GM12873 (cell line): ENCODE measurements at regions not wholly inside any gene's neighbourhood (a gene's known extent, or its start where the extent isn't known, plus 50 kb on each side); places are given as distances from the start of the nearest gene placed in this dataset.
A peak's percentile ranks its signal among the peaks of the same experiment; 100 is the strongest.

Experiments
- TF ChIP-seq, protein P1 (sequence below): IDR thresholded peaks from 2 replicates; pipeline ENCODE4 v1.5.1; 2012; ENCODE audit warnings: low read depth, mild to moderate bottlenecking, moderate library complexity, low read length, control low read depth; ENCODE audit not compliant: insufficient read depth; ENCODE audit errors: missing control alignments

DNA sequence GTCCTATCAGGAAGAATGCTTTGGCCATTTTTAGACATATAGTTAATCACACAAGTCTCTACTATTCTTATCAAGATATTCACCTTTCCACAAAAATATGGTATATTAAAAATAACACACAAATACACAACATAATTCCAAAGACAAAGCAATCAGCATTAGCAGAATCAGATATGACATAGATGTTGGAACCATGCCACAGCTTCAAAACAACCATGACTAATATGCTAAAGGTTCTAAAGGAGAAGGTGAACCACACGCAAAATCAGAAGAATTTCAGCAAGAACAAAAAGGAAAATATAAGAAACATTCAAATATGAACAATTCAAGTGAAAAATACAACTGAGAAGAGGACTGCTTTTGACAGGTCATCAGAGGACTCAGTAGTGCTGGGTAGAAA is 670.2 kb upstream of the SORCS1 start:
- TF ChIP-seq, protein P1, sequence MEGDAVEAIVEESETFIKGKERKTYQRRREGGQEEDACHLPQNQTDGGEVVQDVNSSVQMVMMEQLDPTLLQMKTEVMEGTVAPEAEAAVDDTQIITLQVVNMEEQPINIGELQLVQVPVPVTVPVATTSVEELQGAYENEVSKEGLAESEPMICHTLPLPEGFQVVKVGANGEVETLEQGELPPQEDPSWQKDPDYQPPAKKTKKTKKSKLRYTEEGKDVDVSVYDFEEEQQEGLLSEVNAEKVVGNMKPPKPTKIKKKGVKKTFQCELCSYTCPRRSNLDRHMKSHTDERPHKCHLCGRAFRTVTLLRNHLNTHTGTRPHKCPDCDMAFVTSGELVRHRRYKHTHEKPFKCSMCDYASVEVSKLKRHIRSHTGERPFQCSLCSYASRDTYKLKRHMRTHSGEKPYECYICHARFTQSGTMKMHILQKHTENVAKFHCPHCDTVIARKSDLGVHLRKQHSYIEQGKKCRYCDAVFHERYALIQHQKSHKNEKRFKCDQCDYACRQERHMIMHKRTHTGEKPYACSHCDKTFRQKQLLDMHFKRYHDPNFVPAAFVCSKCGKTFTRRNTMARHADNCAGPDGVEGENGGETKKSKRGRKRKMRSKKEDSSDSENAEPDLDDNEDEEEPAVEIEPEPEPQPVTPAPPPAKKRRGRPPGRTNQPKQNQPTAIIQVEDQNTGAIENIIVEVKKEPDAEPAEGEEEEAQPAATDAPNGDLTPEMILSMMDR: no peak

DNA sequence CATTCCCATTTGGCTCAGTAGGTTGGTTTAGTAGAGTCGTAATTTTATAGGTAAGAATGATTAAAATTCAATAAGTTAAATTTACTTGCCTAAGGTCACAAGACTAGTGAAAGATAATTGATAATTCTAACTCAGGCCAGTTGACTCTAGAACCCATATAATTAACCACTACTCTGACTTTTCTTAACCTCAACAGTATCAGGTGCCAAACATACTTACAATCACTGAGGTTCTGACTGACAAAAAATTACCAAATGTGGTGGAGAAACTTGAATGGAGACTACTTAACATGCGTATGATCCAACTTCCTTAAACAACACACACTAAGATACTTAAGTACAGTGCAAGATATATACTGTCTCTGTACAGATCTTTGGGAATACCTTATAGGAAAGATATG is 667.3 kb upstream of the SORCS1 start:
- TF ChIP-seq, protein P1: no peak

DNA sequence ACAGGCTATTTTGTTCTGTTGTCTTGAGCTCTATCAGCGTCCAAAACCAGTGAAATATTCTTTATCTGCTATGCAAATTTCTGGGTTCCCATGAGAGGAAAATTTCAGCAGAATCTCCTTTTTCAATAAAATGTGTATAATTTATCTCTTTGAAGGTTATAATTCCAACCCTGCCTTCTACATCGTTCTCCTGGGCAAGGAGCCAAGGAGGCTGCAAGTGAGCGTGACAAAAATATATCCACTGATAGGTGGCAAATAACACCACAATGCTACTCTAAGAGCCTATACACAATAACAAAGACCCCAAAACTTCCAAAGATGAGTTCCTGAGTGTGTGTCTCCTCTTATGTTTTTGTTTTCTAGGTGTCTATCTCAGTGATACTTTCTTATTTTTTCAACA is 664.7 kb upstream of the SORCS1 start:
- TF ChIP-seq, protein P1: no peak

DNA sequence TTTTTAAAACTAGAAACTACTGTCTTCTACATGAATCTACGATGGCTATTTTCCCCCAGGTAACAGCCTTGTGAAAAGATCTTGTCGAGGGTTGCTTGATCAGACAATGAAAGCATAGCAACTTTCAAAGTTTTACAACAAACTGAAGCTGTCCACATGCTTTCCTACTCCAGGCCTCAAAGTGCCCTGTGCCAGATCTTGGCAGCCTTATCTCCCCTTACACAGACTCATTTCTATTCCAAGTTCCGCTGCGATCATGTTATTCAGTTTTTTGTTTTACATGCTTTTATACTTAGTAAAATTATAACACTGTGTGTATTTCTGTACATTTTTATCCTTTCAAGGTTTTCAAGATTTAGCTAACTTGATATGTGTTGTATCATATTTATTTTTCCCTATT is 661.7 kb upstream of the SORCS1 start:
- TF ChIP-seq, protein P1: no peak

DNA sequence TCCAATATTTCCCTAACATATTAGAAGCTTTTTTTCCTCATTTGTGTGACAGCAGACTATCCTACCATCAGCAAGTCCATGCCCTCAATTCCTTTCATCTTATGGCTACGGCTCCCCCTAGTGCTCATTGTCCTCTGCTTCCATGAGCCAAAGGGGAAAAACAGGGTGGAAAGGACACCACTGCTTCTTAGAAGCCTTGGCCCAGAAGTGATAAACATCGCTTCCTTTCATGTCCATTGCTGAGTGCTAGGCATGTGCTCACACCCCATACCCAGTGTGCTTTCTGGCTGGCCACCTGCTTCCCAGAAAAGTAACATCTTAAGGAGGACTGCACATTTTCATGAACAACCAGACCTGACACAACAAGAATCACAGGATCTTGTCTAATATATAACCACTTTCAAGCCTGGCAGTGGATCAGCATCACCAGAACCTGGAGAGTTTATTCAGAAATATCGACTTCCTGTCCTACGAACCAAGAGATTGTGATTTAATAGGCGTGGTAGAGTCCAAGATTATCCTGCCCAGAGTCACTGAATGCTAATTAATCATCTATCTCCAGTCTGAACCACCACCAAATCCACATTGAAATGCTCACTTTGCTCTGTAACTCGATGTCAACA is 650.5 kb upstream of the SORCS1 start:
- TF ChIP-seq, protein P1: peak; percentile 72

DNA sequence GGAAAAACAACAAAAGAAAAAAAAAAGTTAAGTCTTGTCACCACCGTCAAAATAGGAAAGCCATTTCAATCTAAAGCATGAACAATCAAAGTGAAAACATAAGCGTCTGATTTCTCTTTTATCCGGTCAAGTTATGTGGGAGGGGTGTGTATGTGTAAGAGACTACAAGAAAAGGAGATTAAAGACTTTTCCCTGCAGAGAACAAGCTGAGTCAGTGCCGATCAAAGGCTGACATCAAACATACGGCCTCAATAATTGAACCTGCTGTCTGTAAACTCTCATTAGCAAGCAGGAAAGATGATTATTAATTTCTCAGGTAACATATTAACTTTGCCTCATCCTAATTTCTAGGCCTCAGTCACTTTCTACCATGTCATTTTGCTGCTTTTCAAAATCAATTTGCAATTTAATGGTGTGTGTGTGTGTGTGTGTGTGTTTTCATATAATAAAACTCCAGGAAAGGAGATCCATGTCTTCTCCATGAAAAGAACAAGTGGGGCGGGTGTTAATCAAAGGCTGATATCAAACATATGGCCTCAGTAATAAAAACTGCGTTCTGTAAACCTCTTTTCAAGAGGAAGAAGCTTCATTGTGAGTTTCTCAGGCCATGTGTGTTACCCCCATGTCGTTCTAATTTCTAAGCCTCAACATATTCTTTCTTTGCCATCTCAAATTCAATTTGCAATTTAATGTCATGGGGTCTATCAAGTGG is 649.1 kb upstream of the SORCS1 start:
- TF ChIP-seq, protein P1: no peak

DNA sequence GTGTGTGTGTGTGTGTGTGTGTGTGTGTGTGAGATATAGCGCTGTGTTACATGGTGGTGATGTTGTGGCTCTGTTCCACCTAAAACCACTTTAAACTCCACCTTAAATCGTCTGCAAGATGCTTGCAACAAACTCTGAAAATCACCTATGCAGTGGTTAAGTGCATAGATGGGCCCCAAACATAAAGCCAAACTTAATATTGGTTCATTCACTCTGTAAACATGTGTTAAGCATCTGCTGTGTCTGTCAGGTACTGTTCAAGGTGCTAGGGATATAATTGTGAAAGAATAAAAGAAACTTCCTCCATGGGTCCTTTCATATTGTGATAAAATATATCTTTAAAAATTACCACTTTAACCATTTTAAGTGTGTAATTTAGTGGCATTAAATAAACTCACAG is 645.4 kb upstream of the SORCS1 start:
- TF ChIP-seq, protein P1: no peak
